ENCODE measurements at regions not wholly inside any gene's neighbourhood (a gene's known extent, or its start where the extent isn't known, plus 50 kb on each side); places are given as distances from the start of the nearest gene placed in this dataset.

DNA sequence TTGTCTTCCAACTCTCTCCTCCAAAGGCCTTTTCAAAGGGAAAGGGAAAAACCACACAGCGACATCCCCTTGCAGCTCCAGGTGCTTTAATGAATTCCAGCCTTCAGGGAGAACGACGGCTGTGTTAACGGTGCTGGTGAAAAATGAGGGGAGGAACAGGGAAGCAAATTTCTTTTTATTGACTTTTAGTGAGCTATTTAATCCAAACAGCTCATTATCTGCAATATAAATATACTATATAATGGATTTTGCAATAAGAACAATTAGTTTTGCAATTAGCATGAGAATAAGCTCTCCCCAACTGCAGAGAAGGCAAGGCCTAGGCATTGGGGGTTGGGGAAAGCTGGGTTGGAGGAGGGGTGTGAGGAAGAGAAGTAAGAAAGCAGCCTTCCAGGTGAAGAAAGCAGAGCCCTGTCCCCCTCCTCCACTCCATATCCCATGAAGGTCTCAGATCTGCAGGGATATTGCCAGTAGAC is 159.0 kb upstream of the ZC3H12A start:
- TF ChIP-seq, protein P1, sequence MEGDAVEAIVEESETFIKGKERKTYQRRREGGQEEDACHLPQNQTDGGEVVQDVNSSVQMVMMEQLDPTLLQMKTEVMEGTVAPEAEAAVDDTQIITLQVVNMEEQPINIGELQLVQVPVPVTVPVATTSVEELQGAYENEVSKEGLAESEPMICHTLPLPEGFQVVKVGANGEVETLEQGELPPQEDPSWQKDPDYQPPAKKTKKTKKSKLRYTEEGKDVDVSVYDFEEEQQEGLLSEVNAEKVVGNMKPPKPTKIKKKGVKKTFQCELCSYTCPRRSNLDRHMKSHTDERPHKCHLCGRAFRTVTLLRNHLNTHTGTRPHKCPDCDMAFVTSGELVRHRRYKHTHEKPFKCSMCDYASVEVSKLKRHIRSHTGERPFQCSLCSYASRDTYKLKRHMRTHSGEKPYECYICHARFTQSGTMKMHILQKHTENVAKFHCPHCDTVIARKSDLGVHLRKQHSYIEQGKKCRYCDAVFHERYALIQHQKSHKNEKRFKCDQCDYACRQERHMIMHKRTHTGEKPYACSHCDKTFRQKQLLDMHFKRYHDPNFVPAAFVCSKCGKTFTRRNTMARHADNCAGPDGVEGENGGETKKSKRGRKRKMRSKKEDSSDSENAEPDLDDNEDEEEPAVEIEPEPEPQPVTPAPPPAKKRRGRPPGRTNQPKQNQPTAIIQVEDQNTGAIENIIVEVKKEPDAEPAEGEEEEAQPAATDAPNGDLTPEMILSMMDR (tag by site-specific recombination; IDR thresholded peaks at IDR 0.05) = no peak
- TF ChIP-seq ZNF830 (tag by site-specific recombination; IDR thresholded peaks at IDR 0.05; ENCODE audit: low read depth) (no peak), ZNF416 (tag by site-specific recombination; IDR thresholded peaks at IDR 0.05) (no peak), ZNF175 (tag by site-specific recombination; IDR thresholded peaks at IDR 0.05) (no peak), ZNF785 (tag by site-specific recombination; IDR thresholded peaks at IDR 0.05) (no peak), ZNF24 (tag by site-specific recombination; IDR thresholded peaks at IDR 0.05) (no peak), ZNF146 (tag by site-specific recombination; IDR thresholded peaks at IDR 0.05) (no peak), ZNF248 (tag by site-specific recombination; IDR thresholded peaks at IDR 0.05) (no peak), ZNF660 (tag by site-specific recombination; IDR thresholded peaks at IDR 0.05) (no peak), ZNF76 (tag by site-specific recombination; IDR thresholded peaks at IDR 0.05; ENCODE audit: borderline replicate concordance, low read depth) (no peak), SP3 (tag by site-specific recombination; IDR thresholded peaks at IDR 0.05) (no peak), ZNF571 (tag by site-specific recombination; IDR thresholded peaks at IDR 0.05) (no peak)
- TF ChIP-seq, protein P2, sequence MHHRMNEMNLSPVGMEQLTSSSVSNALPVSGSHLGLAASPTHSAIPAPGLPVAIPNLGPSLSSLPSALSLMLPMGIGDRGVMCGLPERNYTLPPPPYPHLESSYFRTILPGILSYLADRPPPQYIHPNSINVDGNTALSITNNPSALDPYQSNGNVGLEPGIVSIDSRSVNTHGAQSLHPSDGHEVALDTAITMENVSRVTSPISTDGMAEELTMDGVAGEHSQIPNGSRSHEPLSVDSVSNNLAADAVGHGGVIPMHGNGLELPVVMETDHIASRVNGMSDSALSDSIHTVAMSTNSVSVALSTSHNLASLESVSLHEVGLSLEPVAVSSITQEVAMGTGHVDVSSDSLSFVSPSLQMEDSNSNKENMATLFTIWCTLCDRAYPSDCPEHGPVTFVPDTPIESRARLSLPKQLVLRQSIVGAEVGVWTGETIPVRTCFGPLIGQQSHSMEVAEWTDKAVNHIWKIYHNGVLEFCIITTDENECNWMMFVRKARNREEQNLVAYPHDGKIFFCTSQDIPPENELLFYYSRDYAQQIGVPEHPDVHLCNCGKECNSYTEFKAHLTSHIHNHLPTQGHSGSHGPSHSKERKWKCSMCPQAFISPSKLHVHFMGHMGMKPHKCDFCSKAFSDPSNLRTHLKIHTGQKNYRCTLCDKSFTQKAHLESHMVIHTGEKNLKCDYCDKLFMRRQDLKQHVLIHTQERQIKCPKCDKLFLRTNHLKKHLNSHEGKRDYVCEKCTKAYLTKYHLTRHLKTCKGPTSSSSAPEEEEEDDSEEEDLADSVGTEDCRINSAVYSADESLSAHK (tag by site-specific recombination; IDR thresholded peaks at IDR 0.05) = no peak

All from HEK293 (cell line).